ENCODE measurements at regions not wholly inside any gene's neighbourhood (a gene's known extent, or its start where the extent isn't known, plus 50 kb on each side); places are given as distances from the start of the nearest gene placed in this dataset.

DNA sequence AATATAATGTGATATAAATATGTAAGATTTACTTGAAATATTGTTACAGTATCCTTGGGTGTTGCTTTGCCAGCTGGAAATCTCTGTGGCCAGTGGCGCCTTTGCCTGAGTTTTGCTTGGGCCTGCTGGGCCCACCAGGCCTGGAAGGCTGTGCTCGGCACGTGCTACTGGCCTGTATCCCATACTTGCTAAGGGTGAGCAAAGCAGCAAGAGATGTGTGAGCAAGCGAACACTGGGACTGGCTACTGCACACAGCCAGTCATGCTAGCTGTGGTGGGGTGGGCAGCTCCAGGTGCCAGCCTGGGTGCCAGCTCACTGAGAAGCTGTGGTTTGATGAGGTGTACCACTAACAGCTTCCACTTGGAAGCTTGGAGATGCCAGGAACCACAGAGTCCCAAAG, 299.1 kb upstream of the GALNT5 start:
- BruUV-seq (replicated peaks): no TSS peak
- H3K18ac ChIP-seq (ENCODE audit: low read depth, low read length): no peak overlapping the region
- POLR2A ChIA-PET (ENCODE audit: unreplicated experiment): no interaction called here
- in situ Hi-C loops (cut with MboI; ENCODE audit: low sequenced_read_pairs): no loop called here
- no peak for ATAC-seq (ENCODE audit: low read depth)
- no peaks in the 10 kb centered on the region for H3K36me3 ChIP-seq (ENCODE audit: control insufficient read depth, insufficient read depth, low read length)
- no peak overlapping the region for H3K4me3 ChIP-seq (ENCODE audit: insufficient read depth, low read depth, low read length)
- CTCF ChIA-PET: interaction anchor here (0.5 kb wide), 1 partner anchor 9 kb away, joined by 3 read pairs; no protein-coding TSS in a partner anchor
- H3K4ac ChIP-seq (ENCODE audit: low read depth, low read length): no peak overlapping the region
- H3K9ac ChIP-seq (ENCODE audit: low read depth, low read length): no peak overlapping the region
- no peak overlapping the region for H3K27ac ChIP-seq (ENCODE audit: insufficient read depth, low read length)
- H4K91ac ChIP-seq (ENCODE audit: insufficient read depth, low read depth, low read length): no peak overlapping the region
- H2AK9ac ChIP-seq (replicated peaks; ENCODE audit: low read depth, low read length, poor library complexity): no peak overlapping the region
- peaks cover 14% of the 10 kb centered on the region for H3K9me3 ChIP-seq (ENCODE audit: control insufficient read depth, insufficient read depth, low read length)
- no peaks in the 10 kb centered on the region for H4K20me1 ChIP-seq (ENCODE audit: insufficient read depth, low read length)
- intact Hi-C loops (cut with micrococcal nuclease): no loop called here
- H3K79me1 ChIP-seq (ENCODE audit: low read depth in 1 of 2, low read length in 2 of 2): no peaks in the 10 kb centered on the region
- no peak for DNase-seq
- H3K23ac ChIP-seq (ENCODE audit: low read depth, low read length): no peak overlapping the region
- H2BK120ac ChIP-seq (ENCODE audit: low read depth, low read length): no peak overlapping the region
- no peak overlapping the region for H2BK20ac ChIP-seq (ENCODE audit: low read depth, low read length)
- TF ChIP-seq BHLHE40 (IDR thresholded peaks at IDR 0.05; ENCODE audit: low read depth, low read length) (no peak), MAFK (IDR thresholded peaks at IDR 0.05; ENCODE audit: low read depth, low read length) (no peak), SMC3 (IDR thresholded peaks at IDR 0.05; ENCODE audit: low read depth, low read length) (no peak), CHD1 (IDR thresholded peaks at IDR 0.05; ENCODE audit: low read depth, low read length) (no peak), CEBPB (IDR thresholded peaks at IDR 0.05; ENCODE audit: low read depth, low read length) (no peak), RFX5 (IDR thresholded peaks at IDR 0.05; ENCODE audit: low read depth, low read length) (no peak), NFE2L2 (IDR thresholded peaks at IDR 0.05; ENCODE audit: low read depth, low read length) (no peak), RAD21 (IDR thresholded peaks at IDR 0.05; ENCODE audit: low read length) (no peak), FOS (IDR thresholded peaks at IDR 0.05; ENCODE audit: low read depth, low read length) (no peak), RCOR1 (IDR thresholded peaks at IDR 0.05; ENCODE audit: insufficient replicate concordance, low read length) (no peak), MAZ (IDR thresholded peaks at IDR 0.05; ENCODE audit: borderline replicate concordance, low read depth, low read length) (no peak)
- TF ChIP-seq, protein P1, sequence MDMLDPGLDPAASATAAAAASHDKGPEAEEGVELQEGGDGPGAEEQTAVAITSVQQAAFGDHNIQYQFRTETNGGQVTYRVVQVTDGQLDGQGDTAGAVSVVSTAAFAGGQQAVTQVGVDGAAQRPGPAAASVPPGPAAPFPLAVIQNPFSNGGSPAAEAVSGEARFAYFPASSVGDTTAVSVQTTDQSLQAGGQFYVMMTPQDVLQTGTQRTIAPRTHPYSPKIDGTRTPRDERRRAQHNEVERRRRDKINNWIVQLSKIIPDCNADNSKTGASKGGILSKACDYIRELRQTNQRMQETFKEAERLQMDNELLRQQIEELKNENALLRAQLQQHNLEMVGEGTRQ (IDR thresholded peaks at IDR 0.05; ENCODE audit: low read depth, low read length): no peak
- TF ChIP-seq, protein P2, sequence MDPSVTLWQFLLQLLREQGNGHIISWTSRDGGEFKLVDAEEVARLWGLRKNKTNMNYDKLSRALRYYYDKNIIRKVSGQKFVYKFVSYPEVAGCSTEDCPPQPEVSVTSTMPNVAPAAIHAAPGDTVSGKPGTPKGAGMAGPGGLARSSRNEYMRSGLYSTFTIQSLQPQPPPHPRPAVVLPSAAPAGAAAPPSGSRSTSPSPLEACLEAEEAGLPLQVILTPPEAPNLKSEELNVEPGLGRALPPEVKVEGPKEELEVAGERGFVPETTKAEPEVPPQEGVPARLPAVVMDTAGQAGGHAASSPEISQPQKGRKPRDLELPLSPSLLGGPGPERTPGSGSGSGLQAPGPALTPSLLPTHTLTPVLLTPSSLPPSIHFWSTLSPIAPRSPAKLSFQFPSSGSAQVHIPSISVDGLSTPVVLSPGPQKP (IDR thresholded peaks at IDR 0.05; ENCODE audit: borderline replicate concordance, low read depth, low read length): no peak
- TF ChIP-seq, protein P3, sequence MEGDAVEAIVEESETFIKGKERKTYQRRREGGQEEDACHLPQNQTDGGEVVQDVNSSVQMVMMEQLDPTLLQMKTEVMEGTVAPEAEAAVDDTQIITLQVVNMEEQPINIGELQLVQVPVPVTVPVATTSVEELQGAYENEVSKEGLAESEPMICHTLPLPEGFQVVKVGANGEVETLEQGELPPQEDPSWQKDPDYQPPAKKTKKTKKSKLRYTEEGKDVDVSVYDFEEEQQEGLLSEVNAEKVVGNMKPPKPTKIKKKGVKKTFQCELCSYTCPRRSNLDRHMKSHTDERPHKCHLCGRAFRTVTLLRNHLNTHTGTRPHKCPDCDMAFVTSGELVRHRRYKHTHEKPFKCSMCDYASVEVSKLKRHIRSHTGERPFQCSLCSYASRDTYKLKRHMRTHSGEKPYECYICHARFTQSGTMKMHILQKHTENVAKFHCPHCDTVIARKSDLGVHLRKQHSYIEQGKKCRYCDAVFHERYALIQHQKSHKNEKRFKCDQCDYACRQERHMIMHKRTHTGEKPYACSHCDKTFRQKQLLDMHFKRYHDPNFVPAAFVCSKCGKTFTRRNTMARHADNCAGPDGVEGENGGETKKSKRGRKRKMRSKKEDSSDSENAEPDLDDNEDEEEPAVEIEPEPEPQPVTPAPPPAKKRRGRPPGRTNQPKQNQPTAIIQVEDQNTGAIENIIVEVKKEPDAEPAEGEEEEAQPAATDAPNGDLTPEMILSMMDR (conservative IDR thresholded peaks at IDR 0.05; ENCODE audit: low read depth, low read length): no peak
- no peak overlapping the region for H2BK5ac ChIP-seq (ENCODE audit: low read depth, low read length, poor library complexity, severe bottlenecking)
- no peaks in the 10 kb centered on the region for H3K9me1 ChIP-seq (ENCODE audit: insufficient read depth, low read length)
- no peak overlapping the region for H4K5ac ChIP-seq (ENCODE audit: low read depth, low read length)
- peak overlapping the region; percentile 56 for H2AFZ ChIP-seq (replicated peaks; ENCODE audit: low read length, poor library complexity)
- H3K4me2 ChIP-seq (ENCODE audit: low read depth, low read length): no peak overlapping the region
- no peak overlapping the region for H3K14ac ChIP-seq (replicated peaks; ENCODE audit: low read depth, low read length)
- no peak overlapping the region for H3K56ac ChIP-seq (ENCODE audit: extremely low read depth, insufficient read depth, low read length)
- H2AK5ac ChIP-seq (ENCODE audit: low read depth, low read length): no peak overlapping the region
- no peaks in the 10 kb centered on the region for H3K27me3 ChIP-seq (ENCODE audit: control insufficient read depth, insufficient read depth, low read length)
- WGBS, 2 experiments (ENCODE audit: extremely low coverage in 2 of 2, insufficient read length in 1 of 2): 100% methylated on average over 1 of the region's 4 CpGs; no CpG with 5 or more reads in 1 of the 2 experiments
- H3K4me1 ChIP-seq (ENCODE audit: control insufficient read depth, insufficient read depth, low read length): no peaks in the 10 kb centered on the region
- no peak overlapping the region for H4K8ac ChIP-seq (ENCODE audit: low read depth in 2 of 2, low read length in 2 of 2)
- dilution Hi-C loops (cut with HindIII; ENCODE audit: low sequenced_read_pairs, unreplicated experiment): no loop called here
- no peak overlapping the region for H2BK15ac ChIP-seq (ENCODE audit: low read depth, low read length)

Data from IMR-90 (cell line).